Activated naive CD4-positive, alpha-beta T cell treated with anti-CD3 and anti-CD28 coated beads, Interleukin-2, amount 50 U/mL, for 72 hours (primary cell): ENCODE measurements at regions not wholly inside any gene's neighbourhood (a gene's known extent, or its start where the extent isn't known, plus 50 kb on each side); places are given as distances from the start of the nearest gene placed in this dataset.
"Not testable (repeated sequence)": the region's sequence is repeated elsewhere in the genome, so short reads cannot be mapped to it uniquely, and the experiment has no call there.

Experiments
- ATAC-seq, 2 donors: fragments of 150-1000 bp; cut with Tn5 transposase; 2 replicates each; pipeline ENCODE4 v1.10.0; 2021; ENCODE audit warnings: mild to moderate bottlenecking in 2 of 2, moderate library complexity in 2 of 2
- DNase-seq, 2 donors: peaks; one replicate each; pipeline ENCODE4 v3.0.0; 2021 to 2022; ENCODE audit warnings: low spot score in 2 of 2
- H3K27ac Mint-ChIP-seq, 2 donors: one replicate each; pipeline ENCODE4 v1.8.0; 2022; ENCODE audit warnings: mild to moderate bottlenecking in 2 of 2, mixed read lengths in 2 of 2
- H3K36me3 Mint-ChIP-seq, 2 donors: one replicate each; pipeline ENCODE4 v1.8.0; 2022; ENCODE audit warnings: mixed read lengths in 2 of 2
- H3K9me3 Mint-ChIP-seq, 2 donors: one replicate each; pipeline ENCODE4 v1.8.0; 2022; ENCODE audit warnings: mixed read lengths in 2 of 2

- H3K27ac Mint-ChIP-seq, result no peak overlapping the region
- H3K9me3 Mint-ChIP-seq, result peaks cover 4 to 5% of the 10 kb centered on the region in 2 donors
- ATAC-seq (no peak), DNase-seq (no peak)
- no peaks in the 10 kb centered on the region for H3K36me3 Mint-ChIP-seq
Measured at GRCh38 chr7:15012135-15012534, 109.6 kb upstream of the DGKB start.

GRCh38 chr7:15011289-15011688 lies 108.7 kb upstream of the DGKB start:
- DNase-seq (no peak), ATAC-seq (no peak)
- Mint-ChIP-seq H3K9me3 (peaks cover 4 to 8% of the 10 kb centered on the region in 2 donors), H3K27ac (no peak overlapping the region), H3K36me3 (no peaks in the 10 kb centered on the region)

- peaks cover 4 to 12% of the 10 kb centered on the region in 2 donors for H3K9me3 Mint-ChIP-seq
Measured at GRCh38 chr7:15007507-15007906, 105.0 kb upstream of the DGKB start.

GRCh38 chr7:15005672-15006071 lies 103.1 kb upstream of the DGKB start:
- Mint-ChIP-seq H3K9me3 (peaks cover 4 to 7% of the 10 kb centered on the region in 2 donors), H3K36me3 (no peaks in the 10 kb centered on the region), H3K27ac (no peak overlapping the region)
- DNase-seq, result no peak
- ATAC-seq, result no peak

More at GRCh38 chr7:15007507-15007906, 105.0 kb upstream of the DGKB start:
- ATAC-seq (no peak), DNase-seq (no peak)
- H3K27ac Mint-ChIP-seq, result no peak overlapping the region
- no peaks in the 10 kb centered on the region for H3K36me3 Mint-ChIP-seq

GRCh38 chr7:15000157-15000556 lies 97.6 kb upstream of the DGKB start:
- no peaks in the 10 kb centered on the region for H3K36me3 Mint-ChIP-seq
- no peak for DNase-seq
- no peak overlapping the region for H3K27ac Mint-ChIP-seq
- no peak for ATAC-seq
- peaks cover 5 to 10% of the 10 kb centered on the region in 2 donors for H3K9me3 Mint-ChIP-seq

- ATAC-seq (no peak), DNase-seq (no peak)
- Mint-ChIP-seq H3K27ac (no peak overlapping the region), H3K36me3 (no peaks in the 10 kb centered on the region), H3K9me3 (peaks cover 5 to 10% of the 10 kb centered on the region in 2 donors)
Measured at GRCh38 chr7:14999331-14999730, 96.8 kb upstream of the DGKB start.

- no peak for DNase-seq
- Mint-ChIP-seq H3K36me3 (no peaks in the 10 kb centered on the region), H3K27ac (no peak overlapping the region), H3K9me3 (peaks cover 5 to 10% of the 10 kb centered on the region in 2 donors)
- ATAC-seq, result no peak
Measured at GRCh38 chr7:14995774-14996173, 93.2 kb upstream of the DGKB start.

GRCh38 chr7:14988941-14989340 lies 86.4 kb upstream of the DGKB start:
- no peak overlapping the region for H3K27ac Mint-ChIP-seq
- H3K9me3 Mint-ChIP-seq, result peaks cover 4% of the 10 kb centered on the region in 2 donors
- DNase-seq (no peak), ATAC-seq (no peak)
- no peaks in the 10 kb centered on the region for H3K36me3 Mint-ChIP-seq

- ATAC-seq (no peak), DNase-seq (no peak)
- Mint-ChIP-seq H3K9me3 (peaks cover 9 to 10% of the 10 kb centered on the region in 2 donors), H3K36me3 (no peaks in the 10 kb centered on the region), H3K27ac (no peak overlapping the region)
Measured at GRCh38 chr7:14978687-14979086, 76.1 kb upstream of the DGKB start.

GRCh38 chr7:14974688-14975087 lies 72.1 kb upstream of the DGKB start:
- Mint-ChIP-seq H3K27ac (no peak overlapping the region), H3K36me3 (no peaks in the 10 kb centered on the region), H3K9me3 (no peaks in the 10 kb centered on the region)
- DNase-seq, result no peak
- no peak for ATAC-seq

GRCh38 chr7:14973712-14974428 lies 71.3 kb upstream of the DGKB start:
- Mint-ChIP-seq H3K36me3 (no peaks in the 10 kb centered on the region), H3K9me3 (no peaks in the 10 kb centered on the region), H3K27ac (no peak overlapping the region)
- ATAC-seq (no peak), DNase-seq (no peak)

GRCh38 chr7:14971678-14972077 lies 69.1 kb upstream of the DGKB start:
- H3K27ac Mint-ChIP-seq, DNase-seq, ATAC-seq, H3K9me3 Mint-ChIP-seq, H3K36me3 Mint-ChIP-seq: not testable (repeated sequence)

- not testable (repeated sequence) for ATAC-seq, DNase-seq, H3K27ac Mint-ChIP-seq, H3K36me3 Mint-ChIP-seq
- H3K9me3 Mint-ChIP-seq, result peaks cover 11% of the 10 kb centered on the region in 2 donors
Measured at GRCh38 chr7:14967376-14967775, 64.8 kb upstream of the DGKB start.

GRCh38 chr7:14962778-14963177 lies 60.2 kb upstream of the DGKB start:
- H3K27ac Mint-ChIP-seq, result no peak overlapping the region
- H3K36me3 Mint-ChIP-seq, result no peaks in the 10 kb centered on the region
- H3K9me3 Mint-ChIP-seq, result peaks cover 11 to 14% of the 10 kb centered on the region in 2 donors
- ATAC-seq, result no peak
- DNase-seq, result no peak

- peaks cover 14 to 15% of the 10 kb centered on the region in 2 donors for H3K9me3 Mint-ChIP-seq
- H3K36me3 Mint-ChIP-seq, result no peaks in the 10 kb centered on the region
- no peak for ATAC-seq
- no peak overlapping the region for H3K27ac Mint-ChIP-seq
- DNase-seq, result no peak
Measured at GRCh38 chr7:14960721-14961120, 58.2 kb upstream of the DGKB start.

- ATAC-seq, result no peak
- Mint-ChIP-seq H3K36me3 (no peaks in the 10 kb centered on the region), H3K9me3 (peaks cover 13 to 21% of the 10 kb centered on the region in 2 donors), H3K27ac (no peak overlapping the region)
- DNase-seq, result no peak
Measured at GRCh38 chr7:14959339-14959738, 56.8 kb upstream of the DGKB start.

- Mint-ChIP-seq H3K27ac (no peak overlapping the region), H3K9me3 (peaks cover 12 to 20% of the 10 kb centered on the region in 2 donors), H3K36me3 (no peaks in the 10 kb centered on the region)
- DNase-seq, result no peak
- ATAC-seq, result no peak
Measured at GRCh38 chr7:14954035-14954434, 51.5 kb upstream of the DGKB start.
